GM12878 (cell line): ENCODE measurements at regions not wholly inside any gene's neighbourhood (a gene's known extent, or its start where the extent isn't known, plus 50 kb on each side); places are given as distances from the start of the nearest gene placed in this dataset.

ENCODE experiments used
- ATAC-seq: fragments of 200-7000 bp; cut with Tn5 transposase; 3 replicates; pipeline ENCODE4 v1.9.1; 2020; ENCODE audit warnings: mild to moderate bottlenecking, moderate library complexity
- BruUV-seq: library from RNA; stranded (reverse); fragments of 400-500 nt; replicated peaks from 2 replicates; lab custom pipeline; 2021; lab: Mats Ljungman, UMichigan
- CTCF ChIA-PET: fragments of 300-600 bp; sonication (Branson Sonifier 250); formaldehyde crosslinking; extraction: SDS; loops from one replicate; lab custom pipeline; 2021; ENCODE audit warnings: inconsistent platforms; lab: Yijun Ruan, JAX
- POLR2A ChIA-PET: fragments of 350-600 bp; formaldehyde crosslinking; extraction: SDS; loops from one replicate; lab custom pipeline; 2021; ENCODE audit warnings: inconsistent platforms; lab: Charles Lee
- RAD21 ChIA-PET: fragments of 300-600 bp; sonication (Branson Sonifier 250); formaldehyde crosslinking; loops from one replicate; lab custom pipeline; 2023; ENCODE audit warnings: antibody characterized with exemption; ENCODE audit not compliant: unreplicated experiment; lab: Charles Lee
- SMC1A ChIA-PET: fragments of 300-600 bp; sonication (Branson Sonifier 250); formaldehyde crosslinking; loops from one replicate; lab custom pipeline; 2023; ENCODE audit not compliant: unreplicated experiment, uncharacterized antibody; lab: Charles Lee
- DNase-seq: peaks from one replicate; pipeline ENCODE4 v3.0.0-alpha.2; 2011; ENCODE audit warnings: low read depth, low spot score
- FAIRE-seq: peaks from 3 replicates; lab custom pipeline; 2011; peaks lifted over from hg19 to GRCh38; lab: Jason Lieb, UNC
- H2AFZ ChIP-seq: 2 replicates; pipeline ENCODE4 v1.6.0; 2011; ENCODE audit warnings: low read depth, low read length, control low read depth; ENCODE audit not compliant: control insufficient read depth
- H3K27ac ChIP-seq: 2 replicates; pipeline ENCODE4 v1.5.1; 2011; ENCODE audit warnings: control low read depth; ENCODE audit not compliant: control insufficient read depth, insufficient read depth
- H3K27me3 ChIP-seq, 2 experiments: replicated peaks in 1 of 2; 2 replicates each; pipeline versions ENCODE4 v1.6.0 to v1.6.1; 2011; ENCODE audit warnings: low read length in 1 of 2; ENCODE audit not compliant: control insufficient read depth in 2 of 2, insufficient read depth in 2 of 2
- H3K36me3 ChIP-seq, 2 experiments: 2 replicates each; pipeline ENCODE4 v1.5.1; 2011; ENCODE audit warnings: low read length in 1 of 2; ENCODE audit not compliant: control insufficient read depth in 2 of 2, insufficient read depth in 2 of 2
- H3K4me1 ChIP-seq: 2 replicates; pipeline ENCODE4 v1.6.1; 2011; ENCODE audit warnings: mild to moderate bottlenecking, low read length, moderate library complexity, mixed read lengths; ENCODE audit not compliant: control insufficient read depth, insufficient read depth
- H3K4me2 ChIP-seq: 2 replicates; pipeline ENCODE4 v1.6.0; 2011; ENCODE audit warnings: control low read depth; ENCODE audit not compliant: control insufficient read depth, insufficient read depth
- H3K4me3 ChIP-seq: fragments of 200-600 bp; sonication (generic); 2 replicates; pipeline ENCODE4 v1.5.1; 2016
- H3K79me2 ChIP-seq: 2 replicates; pipeline ENCODE4 v1.6.0; 2011; ENCODE audit warnings: low read length; ENCODE audit not compliant: control insufficient read depth, insufficient read depth
- H3K9ac ChIP-seq: 2 replicates; pipeline ENCODE4 v1.8.0; 2011; ENCODE audit warnings: low read length, control low read depth, mixed read lengths; ENCODE audit not compliant: control insufficient read depth, insufficient read depth
- H3K9me3 ChIP-seq: replicated peaks from 3 replicates; pipeline ENCODE4 v1.5.1; 2011; ENCODE audit warnings: mild to moderate bottlenecking, low read length; ENCODE audit not compliant: control insufficient read depth, insufficient read depth
- H4K20me1 ChIP-seq: 2 replicates; pipeline ENCODE4 v1.6.0; 2011; ENCODE audit not compliant: control insufficient read depth, insufficient read depth
- BHLHE40 ChIP-seq, 2 experiments: fragments of 450-650 bp in 1 of 2; IDR thresholded peaks; 2 replicates each; pipeline ENCODE4 v1.6.1; 2011 to 2017; ENCODE audit warnings: low read depth in 2 of 2, borderline replicate concordance in 1 of 2, improper control_type of control experiment in 1 of 2, low read length in 1 of 2, mild to moderate bottlenecking in 1 of 2
- CBX5 ChIP-seq: sonication (generic); IDR thresholded peaks from 2 replicates; pipeline ENCODE4 v1.6.1; 2016; ENCODE audit warnings: low read depth, moderate library complexity, mild to moderate bottlenecking, inconsistent platforms
- CEBPB ChIP-seq, 2 experiments: fragments of 150-350 bp in 1 of 2; IDR thresholded peaks; 2 replicates each; pipeline ENCODE4 v1.6.1; 2012 to 2014; ENCODE audit warnings: low read depth in 2 of 2, low read length in 2 of 2, borderline replicate concordance in 1 of 2, inconsistent platforms in 1 of 2
- CHD2 ChIP-seq: IDR thresholded peaks from 2 replicates; pipeline ENCODE4 v1.6.1; 2011; ENCODE audit warnings: low read depth, low read length, improper control_type of control experiment, borderline replicate concordance
- EP300 ChIP-seq, 2 experiments: fragments of 150-350 bp in 1 of 2; IDR thresholded peaks; 2 replicates each; pipeline ENCODE4 v1.6.1; 2011 to 2012; ENCODE audit warnings: low read depth in 2 of 2, low read length in 2 of 2, borderline replicate concordance in 1 of 2, improper control_type of control experiment in 1 of 2, inconsistent platforms in 1 of 2; ENCODE audit not compliant: control insufficient read depth in 1 of 2
- IKZF1 ChIP-seq: fragments of 450-650 bp; conservative IDR thresholded peaks from 2 replicates; pipeline ENCODE4 v1.6.1; 2017; ENCODE audit warnings: antibody characterized with exemption, mild to moderate bottlenecking
- MEF2A ChIP-seq: IDR thresholded peaks from 2 replicates; pipeline ENCODE4 v1.6.1; 2011; ENCODE audit warnings: low read depth, mild to moderate bottlenecking, low read length, moderate library complexity; ENCODE audit not compliant: insufficient read depth
- MTA3 ChIP-seq: IDR thresholded peaks from 2 replicates; pipeline ENCODE4 v1.6.1; 2012; ENCODE audit warnings: low read length, inconsistent platforms, borderline replicate concordance
- RCOR1 ChIP-seq: conservative IDR thresholded peaks from 2 replicates; pipeline ENCODE4 v1.6.1; 2012; ENCODE audit warnings: low read depth, low read length, improper control_type of control experiment
- SMAD1 ChIP-seq: fragments of 450-650 bp; IDR thresholded peaks from 2 replicates; pipeline ENCODE4 v1.6.1; 2018; ENCODE audit warnings: mild to moderate bottlenecking, low read depth; ENCODE audit not compliant: partially characterized antibody
- SRF ChIP-seq, 2 experiments: IDR thresholded peaks; 2 replicates each; pipeline ENCODE4 v1.6.1; 2011; ENCODE audit warnings: low read depth in 2 of 2, low read length in 2 of 2, mild to moderate bottlenecking in 1 of 2, moderate library complexity in 1 of 2
- TCF12 ChIP-seq: IDR thresholded peaks from 2 replicates; pipeline ENCODE4 v1.6.1; 2011; ENCODE audit warnings: low read depth, mild to moderate bottlenecking, low read length
- TCF7 ChIP-seq: IDR thresholded peaks from 2 replicates; pipeline ENCODE4 v1.6.1; 2014; ENCODE audit warnings: antibody characterized with exemption, borderline replicate concordance
- WRNIP1 ChIP-seq: IDR thresholded peaks from 2 replicates; pipeline ENCODE4 v1.6.1; 2011; ENCODE audit warnings: low read depth, low read length, improper control_type of control experiment, borderline replicate concordance
- YY1 ChIP-seq: IDR thresholded peaks from 2 replicates; pipeline ENCODE4 v1.6.1; 2011; ENCODE audit warnings: low read depth, mild to moderate bottlenecking, low read length
- ZNF217 ChIP-seq: fragments of 450-650 bp; IDR thresholded peaks from 2 replicates; pipeline ENCODE4 v1.6.1; 2017; ENCODE audit warnings: antibody characterized with exemption, mild to moderate bottlenecking
- WGBS: methylation state at CpG from one replicate; pipeline ENCODE4 v1.1.6; 2016; ENCODE audit warnings: low lambda C conversion rate; ENCODE audit not compliant: insufficient replicate concordance, insufficient coverage; ENCODE audit errors: missing lambda C conversion rate; 5-methylcytosine and 5-hydroxymethylcytosine counted together
- in situ Hi-C: fragments of 300-500 bp; cut with MboI; formaldehyde crosslinking; loops from 9 replicates; pipeline ENCODE4 v1.14.3; 2018; ENCODE audit warnings: mixed read lengths
- intact Hi-C: fragments of 100-400 bp; cut with micrococcal nuclease; formaldehyde crosslinking; loops from one replicate; pipeline ENCODE4 v1.14.2; 2022; ENCODE audit not compliant: unreplicated experiment
- TF ChIP-seq, protein P1 (sequence below): fragments of 450-650 bp; IDR thresholded peaks from 2 replicates; pipeline ENCODE4 v1.6.1; 2017; ENCODE audit warnings: mild to moderate bottlenecking, moderate library complexity
- TF ChIP-seq, protein P2 (sequence below): fragments of 450-650 bp; IDR thresholded peaks from 2 replicates; pipeline ENCODE4 v1.6.1; 2016; ENCODE audit warnings: mild to moderate bottlenecking

DNA sequence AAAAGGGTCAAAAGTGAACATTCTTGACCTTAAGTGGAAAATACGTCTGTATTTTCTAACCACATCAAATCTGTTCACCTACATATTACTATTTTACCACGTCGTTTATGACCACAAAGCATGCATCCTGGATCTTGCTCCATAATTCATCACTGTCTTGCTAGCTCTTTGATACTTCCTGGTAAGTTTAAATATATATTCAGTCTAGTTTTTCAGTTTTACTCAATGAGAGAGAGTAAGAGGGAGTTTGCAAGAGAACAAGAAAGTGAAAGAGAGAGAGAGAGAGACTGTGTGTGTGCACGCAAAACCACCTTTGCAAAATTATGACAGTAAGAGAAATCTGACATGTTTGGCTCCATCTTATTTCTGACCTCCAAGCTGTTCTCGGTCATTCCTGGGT, 173.7 kb upstream of the GALNTL6 start:
- peak overlapping the region; percentile 49 for H2AFZ ChIP-seq
- POLR2A ChIA-PET, result interaction anchor here (0.6 kb wide), 2 partner anchors 30 to 111 kb away, joined by 3 to 4 read pairs; no protein-coding TSS in a partner anchor
- H3K4me1 ChIP-seq, result peaks cover 32% of the 10 kb centered on the region
- peak overlapping the region; percentile 15 for H3K4me2 ChIP-seq
- CTCF ChIA-PET, result interaction anchor here (0.9 to 1.6 kb wide), 4 partner anchors 8 to 119 kb away, joined by 3 to 6 read pairs (median 4); no protein-coding TSS in a partner anchor
- 1% methylated on average over 5 of the region's 5 CpGs for WGBS
- SMC1A ChIA-PET, result interaction anchor here (1.0 to 3.5 kb wide), 7 partner anchors 8 to 39 kb away, joined by 3 to 30 read pairs (median 3); no protein-coding TSS in a partner anchor
- no peaks in the 10 kb centered on the region for H3K36me3 ChIP-seq
- FAIRE-seq (peak; percentile 96), ATAC-seq (peak; percentile 90), DNase-seq (peak; percentile 88)
- H4K20me1 ChIP-seq, result no peaks in the 10 kb centered on the region
- H3K9me3 ChIP-seq, result peaks cover 9% of the 10 kb centered on the region
- intact Hi-C loops, result loop anchor here (5.0 kb wide), 2 partner anchors 122 to 167 kb away; no protein-coding TSS in a partner anchor
- H3K79me2 ChIP-seq, result no peaks in the 10 kb centered on the region
- in situ Hi-C loops, result loop anchor here (25.0 kb wide), 1 partner anchor 1302 kb away; no protein-coding TSS in a partner anchor
- no peak overlapping the region for H3K4me3 ChIP-seq
- H3K9ac ChIP-seq, result no peak overlapping the region
- BruUV-seq, result no TSS peak
- RAD21 ChIA-PET, result interaction anchor here (0.7 to 1.9 kb wide), 4 partner anchors 10 to 223 kb away, joined by 3 to 9 read pairs (median 3); no protein-coding TSS in a partner anchor
- peak overlapping the region; percentile 73 for H3K27ac ChIP-seq
- no peaks in the 10 kb centered on the region for H3K27me3 ChIP-seq
- peak; percentile 35; the same call in 1 of the 2 replicates for TF ChIP-seq CHD2
- peak; percentile 89 for TF ChIP-seq MEF2A
- no peak for TF ChIP-seq TCF12
- TF ChIP-seq, protein P1, sequence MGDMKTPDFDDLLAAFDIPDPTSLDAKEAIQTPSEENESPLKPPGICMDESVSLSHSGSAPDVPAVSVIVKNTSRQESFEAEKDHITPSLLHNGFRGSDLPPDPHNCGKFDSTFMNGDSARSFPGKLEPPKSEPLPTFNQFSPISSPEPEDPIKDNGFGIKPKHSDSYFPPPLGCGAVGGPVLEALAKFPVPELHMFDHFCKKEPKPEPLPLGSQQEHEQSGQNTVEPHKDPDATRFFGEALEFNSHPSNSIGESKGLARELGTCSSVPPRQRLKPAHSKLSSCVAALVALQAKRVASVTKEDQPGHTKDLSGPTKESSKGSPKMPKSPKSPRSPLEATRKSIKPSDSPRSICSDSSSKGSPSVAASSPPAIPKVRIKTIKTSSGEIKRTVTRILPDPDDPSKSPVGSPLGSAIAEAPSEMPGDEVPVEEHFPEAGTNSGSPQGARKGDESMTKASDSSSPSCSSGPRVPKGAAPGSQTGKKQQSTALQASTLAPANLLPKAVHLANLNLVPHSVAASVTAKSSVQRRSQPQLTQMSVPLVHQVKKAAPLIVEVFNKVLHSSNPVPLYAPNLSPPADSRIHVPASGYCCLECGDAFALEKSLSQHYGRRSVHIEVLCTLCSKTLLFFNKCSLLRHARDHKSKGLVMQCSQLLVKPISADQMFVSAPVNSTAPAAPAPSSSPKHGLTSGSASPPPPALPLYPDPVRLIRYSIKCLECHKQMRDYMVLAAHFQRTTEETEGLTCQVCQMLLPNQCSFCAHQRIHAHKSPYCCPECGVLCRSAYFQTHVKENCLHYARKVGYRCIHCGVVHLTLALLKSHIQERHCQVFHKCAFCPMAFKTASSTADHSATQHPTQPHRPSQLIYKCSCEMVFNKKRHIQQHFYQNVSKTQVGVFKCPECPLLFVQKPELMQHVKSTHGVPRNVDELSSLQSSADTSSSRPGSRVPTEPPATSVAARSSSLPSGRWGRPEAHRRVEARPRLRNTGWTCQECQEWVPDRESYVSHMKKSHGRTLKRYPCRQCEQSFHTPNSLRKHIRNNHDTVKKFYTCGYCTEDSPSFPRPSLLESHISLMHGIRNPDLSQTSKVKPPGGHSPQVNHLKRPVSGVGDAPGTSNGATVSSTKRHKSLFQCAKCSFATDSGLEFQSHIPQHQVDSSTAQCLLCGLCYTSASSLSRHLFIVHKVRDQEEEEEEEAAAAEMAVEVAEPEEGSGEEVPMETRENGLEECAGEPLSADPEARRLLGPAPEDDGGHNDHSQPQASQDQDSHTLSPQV, result peak; percentile 87; the same call in 1 of the 2 replicates
- peak; percentile 68 to 77; a peak in 3 of 4 replicates for TF ChIP-seq BHLHE40 (IDR thresholded peaks at IDR 0.05; ENCODE audit: borderline replicate concordance in 1 of 2, low read depth in 2 of 2, low read length in 1 of 2)
- no peak for TF ChIP-seq WRNIP1
- TF ChIP-seq CBX5, result peak; percentile 96; the same call in 1 of the 2 replicates
- 0 out of 2 replicates have a peak, but pooled peaks have one; percentile 73 for TF ChIP-seq RCOR1
- TF ChIP-seq TCF7, result peak; percentile 99
- TF ChIP-seq, protein P2, sequence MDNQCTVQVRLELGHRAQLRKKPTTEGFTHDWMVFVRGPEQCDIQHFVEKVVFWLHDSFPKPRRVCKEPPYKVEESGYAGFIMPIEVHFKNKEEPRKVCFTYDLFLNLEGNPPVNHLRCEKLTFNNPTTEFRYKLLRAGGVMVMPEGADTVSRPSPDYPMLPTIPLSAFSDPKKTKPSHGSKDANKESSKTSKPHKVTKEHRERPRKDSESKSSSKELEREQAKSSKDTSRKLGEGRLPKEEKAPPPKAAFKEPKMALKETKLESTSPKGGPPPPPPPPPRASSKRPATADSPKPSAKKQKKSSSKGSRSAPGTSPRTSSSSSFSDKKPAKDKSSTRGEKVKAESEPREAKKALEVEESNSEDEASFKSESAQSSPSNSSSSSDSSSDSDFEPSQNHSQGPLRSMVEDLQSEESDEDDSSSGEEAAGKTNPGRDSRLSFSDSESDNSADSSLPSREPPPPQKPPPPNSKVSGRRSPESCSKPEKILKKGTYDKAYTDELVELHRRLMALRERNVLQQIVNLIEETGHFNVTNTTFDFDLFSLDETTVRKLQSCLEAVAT, result peak; percentile 88
- peak; percentile 97 for TF ChIP-seq MTA3
- no peak for TF ChIP-seq SMAD1
- TF ChIP-seq YY1, result peak; percentile 83
- peak in 1 of 2 experiments; percentile 93; a peak in 1 of 4 replicates for TF ChIP-seq CEBPB (IDR thresholded peaks at IDR 0.05; ENCODE audit: borderline replicate concordance in 1 of 2, low read depth in 2 of 2, low read length in 2 of 2)
- TF ChIP-seq EP300 (IDR thresholded peaks at IDR 0.05; ENCODE audit: borderline replicate concordance in 1 of 2, control insufficient read depth in 1 of 2, low read depth in 2 of 2, low read length in 2 of 2), result peak in 1 of 2 experiments; percentile 79
- peak; percentile 96 for TF ChIP-seq IKZF1
- no peak for TF ChIP-seq SRF (IDR thresholded peaks at IDR 0.05; ENCODE audit: low read depth in 2 of 2, low read length in 2 of 2)
- TF ChIP-seq ZNF217, result peak; percentile 83; the same call in 1 of the 2 replicates
